ENCODE measurements at regions not wholly inside any gene's neighbourhood (a gene's known extent, or its start where the extent isn't known, plus 50 kb on each side); places are given as distances from the start of the nearest gene placed in this dataset.

DNA sequence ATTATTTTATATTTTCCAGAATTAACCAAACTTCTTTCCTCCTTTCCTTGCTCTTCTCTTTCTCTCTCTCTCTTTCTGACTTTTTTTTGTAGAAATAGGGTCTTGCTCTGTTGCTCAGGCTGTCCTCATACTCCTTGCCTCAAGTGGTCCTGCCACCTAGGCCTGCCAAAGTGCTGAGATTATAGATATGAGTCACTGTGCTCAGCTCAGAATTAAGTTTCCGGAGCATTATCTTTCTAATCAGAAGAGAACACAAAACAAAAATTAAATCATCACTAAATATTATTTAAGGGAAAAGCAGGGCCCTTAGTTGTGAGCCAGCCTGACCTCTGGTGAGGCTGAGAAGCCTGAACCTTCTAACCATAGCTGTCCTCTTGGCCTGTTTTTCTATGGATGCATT lies 168.2 kb downstream of the SOX2 start:
- Histone ChIP-seq H3K9me2 (ENCODE audit: insufficient read depth, low read length) (no peaks in the 10 kb centered on the region), H3K4me1 (ENCODE audit: insufficient read depth, low read length, poor library complexity, severe bottlenecking) (no peaks in the 10 kb centered on the region), H3K4me2 (ENCODE audit: low read length) (no peak overlapping the region), H3K9me3 (ENCODE audit: low read length) (no peaks in the 10 kb centered on the region), H3K27ac (ENCODE audit: low read depth, low read length, poor library complexity, severe bottlenecking) (no peak overlapping the region), H4K20me1 (ENCODE audit: insufficient read depth, low read length) (no peaks in the 10 kb centered on the region), H3K79me2 (ENCODE audit: insufficient read depth, low read depth, low read length) (no peaks in the 10 kb centered on the region), H3K4me3 (ENCODE audit: low read depth, low read length, poor library complexity, severe bottlenecking) (no peak overlapping the region), H2AFZ (ENCODE audit: low read length) (no peak overlapping the region), H3K36me3 (ENCODE audit: insufficient read depth, low read length) (no peaks in the 10 kb centered on the region)
- CTCF ChIA-PET (ENCODE audit: unreplicated experiment), result no interaction called here
- intact Hi-C loops (cut with micrococcal nuclease; ENCODE audit: unreplicated experiment), result no loop called here
- BruUV-seq (replicated peaks), result no TSS peak
- DNase-seq (ENCODE audit: low spot score), result no peak
- POLR2A ChIA-PET, result interaction anchor here (1.1 to 1.3 kb wide), 2 partner anchors 8 to 41 kb away, joined by 3 read pairs; no protein-coding TSS in a partner anchor
- TF ChIP-seq, protein P1, sequence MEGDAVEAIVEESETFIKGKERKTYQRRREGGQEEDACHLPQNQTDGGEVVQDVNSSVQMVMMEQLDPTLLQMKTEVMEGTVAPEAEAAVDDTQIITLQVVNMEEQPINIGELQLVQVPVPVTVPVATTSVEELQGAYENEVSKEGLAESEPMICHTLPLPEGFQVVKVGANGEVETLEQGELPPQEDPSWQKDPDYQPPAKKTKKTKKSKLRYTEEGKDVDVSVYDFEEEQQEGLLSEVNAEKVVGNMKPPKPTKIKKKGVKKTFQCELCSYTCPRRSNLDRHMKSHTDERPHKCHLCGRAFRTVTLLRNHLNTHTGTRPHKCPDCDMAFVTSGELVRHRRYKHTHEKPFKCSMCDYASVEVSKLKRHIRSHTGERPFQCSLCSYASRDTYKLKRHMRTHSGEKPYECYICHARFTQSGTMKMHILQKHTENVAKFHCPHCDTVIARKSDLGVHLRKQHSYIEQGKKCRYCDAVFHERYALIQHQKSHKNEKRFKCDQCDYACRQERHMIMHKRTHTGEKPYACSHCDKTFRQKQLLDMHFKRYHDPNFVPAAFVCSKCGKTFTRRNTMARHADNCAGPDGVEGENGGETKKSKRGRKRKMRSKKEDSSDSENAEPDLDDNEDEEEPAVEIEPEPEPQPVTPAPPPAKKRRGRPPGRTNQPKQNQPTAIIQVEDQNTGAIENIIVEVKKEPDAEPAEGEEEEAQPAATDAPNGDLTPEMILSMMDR (conservative IDR thresholded peaks at IDR 0.05; ENCODE audit: low read length), result no peak
- no peak for TF ChIP-seq EZH2phosphoT487 (IDR thresholded peaks at IDR 0.05; ENCODE audit: borderline replicate concordance, low read depth, low read length)

DNA sequence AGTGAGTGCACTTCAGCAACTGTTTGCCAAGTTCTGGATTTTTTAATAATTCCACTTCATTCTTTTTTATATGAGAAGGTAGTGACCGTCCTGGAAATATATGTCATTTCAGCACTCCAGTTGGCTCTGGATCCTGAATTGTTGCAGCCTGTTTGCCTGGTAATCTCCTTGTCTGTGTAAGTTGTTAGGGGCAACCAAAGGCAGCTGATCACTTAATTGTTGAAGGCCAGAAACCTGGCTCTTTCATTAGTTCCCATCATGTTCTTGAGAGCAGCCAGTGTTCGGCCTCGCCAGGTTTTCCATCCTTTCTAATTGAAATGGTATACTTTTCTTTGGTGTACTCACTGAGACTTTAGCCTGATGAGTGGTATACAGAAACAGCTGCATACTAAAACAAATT lies 168.6 kb downstream of the SOX2 start:
- no peak overlapping the region for H3K27ac ChIP-seq (ENCODE audit: low read depth, low read length, poor library complexity, severe bottlenecking)
- no peak overlapping the region for H3K4me3 ChIP-seq (ENCODE audit: low read depth, low read length, poor library complexity, severe bottlenecking)
- TF ChIP-seq, protein P1 (conservative IDR thresholded peaks at IDR 0.05; ENCODE audit: low read length), result no peak
- TF ChIP-seq EZH2phosphoT487 (IDR thresholded peaks at IDR 0.05; ENCODE audit: borderline replicate concordance, low read depth, low read length), result no peak
- no peak for DNase-seq (ENCODE audit: low spot score)
- no peaks in the 10 kb centered on the region for H3K9me3 ChIP-seq (ENCODE audit: low read length)
- H3K9me2 ChIP-seq (ENCODE audit: insufficient read depth, low read length), result no peaks in the 10 kb centered on the region
- ChIA-PET POLR2A (interaction anchor here (1.1 to 1.3 kb wide), 2 partner anchors 8 to 40 kb away, joined by 3 read pairs; no protein-coding TSS in a partner anchor), CTCF (ENCODE audit: unreplicated experiment) (no interaction called here)
- no peak overlapping the region for H3K4me2 ChIP-seq (ENCODE audit: low read length)
- no peaks in the 10 kb centered on the region for H3K4me1 ChIP-seq (ENCODE audit: insufficient read depth, low read length, poor library complexity, severe bottlenecking)
- no peaks in the 10 kb centered on the region for H4K20me1 ChIP-seq (ENCODE audit: insufficient read depth, low read length)
- no peak overlapping the region for H2AFZ ChIP-seq (ENCODE audit: low read length)
- intact Hi-C loops (cut with micrococcal nuclease; ENCODE audit: unreplicated experiment), result no loop called here
- H3K79me2 ChIP-seq (ENCODE audit: insufficient read depth, low read depth, low read length), result no peaks in the 10 kb centered on the region
- BruUV-seq (replicated peaks), result no TSS peak
- H3K36me3 ChIP-seq (ENCODE audit: insufficient read depth, low read length), result no peaks in the 10 kb centered on the region

DNA sequence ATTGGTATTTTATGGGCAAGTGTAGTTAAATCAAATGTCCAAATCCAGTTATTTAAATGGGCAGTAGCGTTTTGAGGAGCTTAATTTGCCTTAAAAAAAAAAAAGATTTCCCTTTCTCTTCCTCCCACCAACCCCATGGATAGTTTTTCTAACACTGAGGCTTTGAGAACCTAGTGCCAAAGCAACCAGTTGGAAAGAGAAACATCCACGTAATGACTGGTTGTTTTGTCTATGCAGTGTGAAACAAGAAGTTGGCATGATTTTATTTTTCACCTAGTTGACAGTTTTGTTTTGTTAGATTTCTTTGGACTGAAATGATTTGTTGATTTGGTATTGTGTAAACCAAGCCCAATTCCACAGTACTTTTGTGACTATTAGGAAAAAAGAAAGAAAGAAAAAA lies 170.0 kb downstream of the SOX2 start:
- Histone ChIP-seq H3K27ac (ENCODE audit: low read depth, low read length, poor library complexity, severe bottlenecking) (no peak overlapping the region), H3K79me2 (ENCODE audit: insufficient read depth, low read depth, low read length) (no peaks in the 10 kb centered on the region), H3K9me3 (ENCODE audit: low read length) (no peaks in the 10 kb centered on the region), H3K36me3 (ENCODE audit: insufficient read depth, low read length) (no peaks in the 10 kb centered on the region), H3K4me2 (ENCODE audit: low read length) (no peak overlapping the region; the same call in 1 of the 2 replicates), H3K9me2 (ENCODE audit: insufficient read depth, low read length) (no peaks in the 10 kb centered on the region), H2AFZ (ENCODE audit: low read length) (peak overlapping the region; percentile 69), H4K20me1 (ENCODE audit: insufficient read depth, low read length) (no peaks in the 10 kb centered on the region), H3K4me1 (ENCODE audit: insufficient read depth, low read length, poor library complexity, severe bottlenecking) (no peaks in the 10 kb centered on the region), H3K4me3 (ENCODE audit: low read depth, low read length, poor library complexity, severe bottlenecking) (no peak overlapping the region)
- no peak for DNase-seq (ENCODE audit: low spot score)
- CTCF ChIA-PET (ENCODE audit: unreplicated experiment), result no interaction called here
- TF ChIP-seq, protein P1 (conservative IDR thresholded peaks at IDR 0.05; ENCODE audit: low read length), result no peak
- no peak for TF ChIP-seq EZH2phosphoT487 (IDR thresholded peaks at IDR 0.05; ENCODE audit: borderline replicate concordance, low read depth, low read length)
- no TSS peak for BruUV-seq (replicated peaks)
- intact Hi-C loops (cut with micrococcal nuclease; ENCODE audit: unreplicated experiment), result no loop called here
- POLR2A ChIA-PET, result interaction anchor here (0.6 to 0.7 kb wide), 3 partner anchors 8 to 68 kb away, joined by 3 to 4 read pairs (median 4); no protein-coding TSS in a partner anchor
